OCI-LY1 (cell line): ENCODE measurements at regions not wholly inside any gene's neighbourhood (a gene's known extent, or its start where the extent isn't known, plus 50 kb on each side); places are given as distances from the start of the nearest gene placed in this dataset.

ENCODE experiments used
- EZH2 ChIP-seq: fragments of 200-600 bp; sonication (generic), shearing (Covaris generic); IDR thresholded peaks from 2 replicates; pipeline ENCODE4 v1.8.0; 2017; ENCODE audit warnings: borderline replicate concordance, mixed run types, mild to moderate bottlenecking, antibody characterized with exemption, low read length, moderate library complexity, mixed read lengths
- TF ChIP-seq, protein P1 (sequence below): fragments of 200-600 bp; sonication (generic), shearing (Covaris generic); IDR thresholded peaks from 2 replicates; pipeline ENCODE4 v1.5.1; 2017; ENCODE audit warnings: mild to moderate bottlenecking, antibody characterized with exemption, low read length, moderate library complexity, mixed read lengths

DNA sequence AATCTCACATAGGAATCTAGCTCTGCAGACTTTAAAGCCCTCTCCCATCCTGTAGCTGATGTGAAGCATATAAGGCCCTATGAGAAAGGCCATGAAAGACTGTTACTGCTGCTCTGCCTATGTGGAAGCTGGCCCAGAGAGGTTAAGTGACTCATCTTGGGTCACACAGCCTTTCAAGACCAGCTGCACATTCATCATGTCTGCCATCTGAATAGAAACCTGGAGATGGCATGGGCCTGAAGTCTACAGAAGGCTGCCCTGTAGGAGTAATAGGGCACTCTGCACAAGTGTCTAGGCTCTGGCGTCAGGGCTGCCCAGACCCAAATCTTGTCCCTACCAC is 59.4 kb upstream of the COL13A1 start:
- TF ChIP-seq, protein P1, sequence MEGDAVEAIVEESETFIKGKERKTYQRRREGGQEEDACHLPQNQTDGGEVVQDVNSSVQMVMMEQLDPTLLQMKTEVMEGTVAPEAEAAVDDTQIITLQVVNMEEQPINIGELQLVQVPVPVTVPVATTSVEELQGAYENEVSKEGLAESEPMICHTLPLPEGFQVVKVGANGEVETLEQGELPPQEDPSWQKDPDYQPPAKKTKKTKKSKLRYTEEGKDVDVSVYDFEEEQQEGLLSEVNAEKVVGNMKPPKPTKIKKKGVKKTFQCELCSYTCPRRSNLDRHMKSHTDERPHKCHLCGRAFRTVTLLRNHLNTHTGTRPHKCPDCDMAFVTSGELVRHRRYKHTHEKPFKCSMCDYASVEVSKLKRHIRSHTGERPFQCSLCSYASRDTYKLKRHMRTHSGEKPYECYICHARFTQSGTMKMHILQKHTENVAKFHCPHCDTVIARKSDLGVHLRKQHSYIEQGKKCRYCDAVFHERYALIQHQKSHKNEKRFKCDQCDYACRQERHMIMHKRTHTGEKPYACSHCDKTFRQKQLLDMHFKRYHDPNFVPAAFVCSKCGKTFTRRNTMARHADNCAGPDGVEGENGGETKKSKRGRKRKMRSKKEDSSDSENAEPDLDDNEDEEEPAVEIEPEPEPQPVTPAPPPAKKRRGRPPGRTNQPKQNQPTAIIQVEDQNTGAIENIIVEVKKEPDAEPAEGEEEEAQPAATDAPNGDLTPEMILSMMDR, result no peak
- no peak for TF ChIP-seq EZH2
